ENCODE measurements at regions not wholly inside any gene's neighbourhood (a gene's known extent, or its start where the extent isn't known, plus 50 kb on each side); places are given as distances from the start of the nearest gene placed in this dataset.

DNA sequence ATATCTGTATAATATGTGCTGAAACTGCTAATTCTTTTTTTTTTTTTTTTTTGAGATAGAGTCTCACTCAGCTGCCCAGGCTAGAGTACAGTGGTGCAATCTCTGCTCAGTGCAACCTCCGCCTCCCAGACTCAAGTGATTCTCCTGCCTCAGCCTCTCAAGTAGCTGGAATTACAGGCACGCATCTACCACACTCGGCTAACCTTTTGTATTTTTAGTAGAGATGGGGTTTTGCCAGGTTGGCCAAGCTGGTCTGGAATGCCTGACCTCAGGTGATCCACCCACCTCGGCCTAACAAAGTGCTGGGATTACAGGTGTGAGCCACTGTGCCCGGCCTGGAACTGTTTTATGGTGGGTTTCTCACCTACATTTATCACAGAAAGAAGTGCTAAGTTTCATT is 307.8 kb upstream of the STT3B start:
- DNase-seq (ENCODE audit: low read depth) = no peak

DNA sequence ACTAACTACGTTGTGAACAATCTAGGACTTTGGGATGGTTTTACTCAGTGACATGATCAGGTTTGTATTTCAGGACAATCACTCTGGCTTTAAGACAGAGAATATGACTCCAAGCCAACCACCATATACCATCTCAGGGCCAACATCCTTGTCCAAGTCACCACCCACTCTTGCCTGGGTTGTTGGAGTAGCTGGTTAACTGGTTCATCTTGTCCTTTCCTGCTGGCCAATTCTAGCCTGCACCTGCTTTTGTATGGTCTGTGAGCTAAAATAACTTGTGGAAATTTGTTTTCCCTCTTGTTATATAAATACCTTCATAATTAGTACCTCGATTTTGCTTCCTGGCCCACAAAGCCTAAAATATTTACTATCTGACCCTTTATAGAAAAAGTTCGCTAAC is 306.8 kb upstream of the STT3B start:
- DNase-seq (ENCODE audit: low read depth) = no peak

DNA sequence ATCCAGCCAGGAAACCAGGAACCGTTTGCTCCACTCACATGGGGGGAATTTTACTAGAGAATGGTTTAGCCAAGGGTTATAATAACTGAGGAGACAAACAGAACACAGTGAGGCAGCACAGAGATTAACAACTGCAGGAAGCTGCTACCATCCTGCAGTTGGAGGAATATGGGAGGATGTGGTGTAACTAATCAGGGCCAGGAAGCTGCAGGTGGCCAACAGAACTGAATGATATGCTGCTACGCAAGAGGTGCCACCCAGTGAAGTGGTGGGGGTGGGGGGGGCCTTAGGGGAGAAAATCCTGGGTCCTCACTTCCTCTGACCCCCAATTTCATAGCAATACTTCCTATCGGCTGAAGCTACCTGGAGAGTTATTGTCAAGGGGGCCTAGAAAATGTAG is 306.4 kb upstream of the STT3B start:
- no peak for DNase-seq (ENCODE audit: low read depth)

DNA sequence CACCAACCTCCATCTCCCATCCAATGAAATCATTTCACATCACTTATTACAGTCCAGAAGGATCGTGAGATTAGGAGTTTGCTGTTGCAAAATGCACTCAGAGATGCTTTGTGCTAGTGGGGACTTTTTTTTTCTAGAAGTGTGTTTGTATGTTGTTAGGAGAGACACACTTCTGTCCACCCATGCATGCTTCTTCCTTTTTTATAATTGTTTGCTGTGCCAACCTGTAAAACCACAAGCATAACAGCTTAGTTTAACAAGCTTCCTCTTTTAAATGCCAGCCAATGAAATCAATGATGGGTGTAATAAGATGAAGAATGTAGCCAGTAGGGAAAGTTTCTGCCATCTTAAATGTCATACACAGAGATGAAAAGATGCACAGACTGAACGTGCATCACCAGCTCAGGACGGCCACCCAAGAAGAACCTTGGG is 305.6 kb upstream of the STT3B start:
- no peak for DNase-seq (ENCODE audit: low read depth)

DNA sequence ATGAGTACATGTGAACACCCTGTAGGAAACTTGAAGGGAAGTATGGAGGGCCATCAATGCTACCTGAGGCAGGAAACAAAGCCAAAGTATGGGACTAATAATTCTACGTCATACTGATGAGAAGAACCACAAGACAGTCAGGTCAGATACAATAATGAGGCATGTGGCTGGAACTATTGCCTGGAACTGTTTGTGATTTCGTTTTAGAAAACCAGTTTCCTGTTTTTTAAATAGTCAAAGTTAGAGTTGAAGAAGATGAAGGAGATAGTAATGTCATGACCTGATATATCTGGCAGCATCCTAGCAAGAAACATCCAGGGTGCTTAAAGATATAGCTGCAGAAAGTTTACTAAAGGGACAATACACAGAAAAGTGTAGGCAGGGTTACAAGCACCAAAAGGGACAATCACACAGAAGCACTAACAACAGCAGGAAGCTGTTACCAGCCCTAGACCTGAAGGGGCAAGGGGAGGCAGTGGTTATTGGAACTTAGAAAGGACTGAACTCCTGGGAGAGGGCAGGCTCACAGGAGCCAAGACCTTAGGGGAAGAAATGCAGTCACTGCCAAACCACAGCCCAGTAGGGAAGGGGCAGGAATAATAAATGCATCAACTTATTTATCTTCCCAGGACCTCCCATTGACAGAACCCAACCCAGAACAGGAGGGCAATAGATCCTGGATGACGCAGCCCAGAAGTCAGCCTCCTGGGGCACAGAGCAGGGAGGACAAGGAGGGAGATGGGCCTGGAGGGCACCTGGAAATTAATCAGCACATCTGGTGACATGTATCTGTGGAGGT is 302.1 kb upstream of the STT3B start:
- no peak for DNase-seq (ENCODE audit: low read depth)

DNA sequence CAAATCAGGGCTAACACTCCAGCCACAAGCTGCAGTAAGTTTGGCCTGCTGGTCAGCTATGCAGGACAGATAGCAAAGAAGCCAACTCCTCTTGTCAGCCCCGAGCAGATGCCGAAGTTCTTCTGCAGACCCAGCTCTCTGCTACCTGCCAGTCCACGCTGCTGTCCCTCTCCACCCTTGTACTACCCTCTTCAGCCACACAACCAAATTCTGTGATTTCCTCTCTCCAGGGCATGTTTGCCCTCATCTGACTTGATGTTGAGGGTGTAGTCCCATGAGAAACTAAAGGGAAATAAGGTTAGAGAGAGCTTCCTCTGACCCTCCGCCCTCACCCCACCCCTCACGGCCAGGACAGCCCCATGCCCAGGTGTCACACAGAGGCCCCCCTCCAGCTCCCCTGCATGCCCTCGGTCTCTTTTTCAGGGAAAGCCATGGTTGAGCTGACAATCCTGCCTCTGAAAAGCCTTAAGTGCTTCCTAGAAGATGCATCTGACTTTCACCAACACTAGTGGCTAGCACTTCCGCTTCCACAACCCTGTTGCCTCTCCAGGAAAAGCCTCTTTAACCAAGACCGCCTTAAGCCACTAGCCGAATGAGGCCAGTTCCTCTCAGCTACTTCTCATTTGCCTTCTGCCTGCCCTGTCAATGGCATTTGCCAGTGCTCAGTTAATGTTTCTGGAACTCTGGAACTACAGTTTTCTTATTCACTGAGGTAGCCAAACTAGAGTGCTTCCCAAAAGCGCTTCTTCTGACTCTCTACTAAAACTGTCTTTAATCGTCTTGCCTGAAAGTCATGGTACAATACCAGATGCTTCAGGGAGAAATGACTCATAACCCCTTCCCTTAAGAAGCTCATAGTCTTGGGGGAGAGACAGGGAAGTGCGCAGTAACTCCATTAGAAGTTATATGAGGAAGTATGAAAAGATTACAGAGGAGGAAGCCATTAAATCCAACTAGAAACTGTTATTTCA is 300.4 kb upstream of the STT3B start:
- DNase-seq (ENCODE audit: low read depth) = no peak

DNA sequence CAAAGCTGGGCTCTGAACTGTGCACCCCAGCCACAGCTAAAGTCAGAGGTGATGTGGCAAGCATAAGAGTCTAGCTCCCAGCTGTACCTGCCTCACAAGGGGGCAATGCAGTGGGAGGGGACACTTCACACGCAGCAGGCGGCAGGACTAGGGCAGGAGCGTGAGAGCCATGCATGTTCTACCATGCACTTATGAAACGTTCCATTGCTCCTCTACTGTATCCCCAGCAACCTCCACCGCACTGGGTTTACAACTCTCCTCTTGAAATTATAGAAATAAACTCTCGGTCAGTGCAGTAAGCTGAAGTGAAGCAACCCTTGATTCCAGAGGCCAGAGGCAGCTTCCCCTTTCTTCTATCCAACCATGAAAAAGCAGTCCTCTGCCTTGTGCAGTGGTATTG is 298.6 kb upstream of the STT3B start:
- DNase-seq (ENCODE audit: low read depth) = no peak

DNA sequence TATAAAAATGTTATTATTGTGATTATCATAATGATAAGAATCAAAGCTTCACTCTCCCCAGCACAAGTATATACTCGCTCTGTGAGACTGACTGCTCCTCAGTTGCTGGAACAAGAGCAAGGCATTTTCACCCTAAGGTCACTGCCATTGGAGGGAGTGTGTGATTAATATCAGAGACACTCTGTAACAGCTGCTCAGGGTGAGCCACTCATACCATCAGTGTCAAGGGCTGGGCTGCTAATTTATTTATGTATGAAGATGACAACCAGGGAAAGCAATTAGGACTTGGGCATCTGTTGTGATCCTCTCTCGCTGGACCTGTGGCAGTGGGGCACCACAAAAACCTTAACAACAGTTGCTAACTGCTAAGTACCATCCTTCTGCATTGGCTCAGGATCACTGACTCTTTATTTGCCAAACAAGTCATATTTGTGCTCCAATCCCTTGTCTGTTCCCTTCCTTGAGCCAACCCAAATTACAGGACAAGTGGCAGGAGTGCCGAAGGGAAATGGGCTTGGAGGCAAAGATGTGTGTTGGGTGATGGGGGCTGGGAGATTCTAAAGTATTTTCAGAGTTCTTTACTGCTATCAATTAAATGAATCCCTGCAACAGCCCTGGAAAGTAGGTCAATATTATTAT is 297.5 kb upstream of the STT3B start:
- no peak for DNase-seq (ENCODE audit: low read depth)

DNA sequence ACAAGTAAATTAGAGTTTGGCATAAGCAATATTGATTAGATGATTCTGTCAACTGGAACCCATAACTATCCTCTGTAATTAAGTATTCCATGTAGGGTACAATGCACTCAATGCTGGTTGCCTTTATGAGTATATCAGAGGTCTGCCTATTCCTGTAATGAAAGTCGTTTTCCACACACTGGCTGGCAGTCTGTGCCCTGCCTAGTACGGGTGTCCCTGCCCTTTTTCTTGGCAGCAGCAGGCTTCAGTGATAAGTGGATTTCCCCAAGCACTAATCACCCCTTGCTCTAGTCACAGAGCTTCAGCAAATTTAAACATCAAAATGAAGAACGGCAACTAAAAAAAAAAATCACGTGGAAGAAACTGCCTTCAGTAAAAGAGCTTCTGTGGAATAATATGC is 294.8 kb upstream of the STT3B start:
- no peak for DNase-seq (ENCODE audit: low read depth)

DNA sequence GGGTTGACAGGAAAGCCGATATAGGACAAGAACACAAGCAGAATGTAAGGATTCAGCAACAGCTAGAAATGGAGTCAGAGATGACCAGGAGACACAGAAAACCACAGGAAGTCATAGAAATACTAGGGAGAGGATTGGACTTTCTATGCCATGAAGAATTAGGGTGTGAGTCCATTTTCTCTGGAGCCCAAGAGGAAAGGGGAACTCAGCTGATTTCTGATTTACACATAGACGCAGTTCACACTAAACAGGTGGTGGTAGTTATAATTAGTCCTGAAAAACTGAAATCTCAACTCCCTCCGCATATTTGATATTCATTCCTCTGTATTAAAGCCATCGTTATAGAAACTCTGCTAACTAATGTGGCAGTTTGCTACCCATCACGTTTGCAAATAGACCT is 292.7 kb upstream of the STT3B start:
- no peak for DNase-seq (ENCODE audit: low read depth)

DNA sequence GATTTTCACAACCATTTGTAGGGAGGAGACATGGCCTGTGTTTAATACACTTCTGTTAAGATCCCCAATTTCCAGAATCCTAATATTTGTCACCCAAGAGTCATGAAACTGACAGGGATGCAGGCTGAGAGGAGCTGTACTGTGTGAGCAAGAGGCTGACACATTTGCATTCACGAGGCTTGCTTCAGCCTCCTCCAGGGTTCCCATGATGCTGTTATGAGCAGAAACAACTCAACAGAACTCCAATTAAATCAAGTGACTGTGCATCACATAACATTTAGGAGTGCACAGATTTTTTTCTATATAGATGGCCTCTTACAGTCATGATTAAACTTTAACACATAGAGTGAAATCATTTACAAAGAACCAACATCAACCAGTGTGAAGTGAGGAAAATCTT is 292.3 kb upstream of the STT3B start:
- no peak for DNase-seq (ENCODE audit: low read depth)

DNA sequence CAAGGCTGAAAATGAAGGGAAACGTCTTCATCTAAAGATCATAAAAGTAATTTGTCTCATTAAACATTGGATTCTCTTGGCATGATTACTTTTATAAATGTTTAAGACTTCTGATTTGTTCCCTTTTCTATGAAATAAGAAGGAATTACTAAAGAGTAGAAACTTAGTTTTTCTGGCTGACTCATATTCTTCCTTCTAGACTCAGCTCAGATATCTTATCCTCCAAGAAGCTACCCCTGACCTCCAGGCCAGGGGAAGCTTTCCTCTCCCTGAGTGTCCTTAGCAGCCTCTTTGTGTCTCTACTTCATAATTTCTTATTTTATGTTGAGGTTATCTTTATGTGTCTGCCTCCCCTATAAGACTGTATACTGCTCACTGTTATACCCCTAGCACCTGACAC is 291.9 kb upstream of the STT3B start:
- DNase-seq (ENCODE audit: low read depth) = no peak

DNA sequence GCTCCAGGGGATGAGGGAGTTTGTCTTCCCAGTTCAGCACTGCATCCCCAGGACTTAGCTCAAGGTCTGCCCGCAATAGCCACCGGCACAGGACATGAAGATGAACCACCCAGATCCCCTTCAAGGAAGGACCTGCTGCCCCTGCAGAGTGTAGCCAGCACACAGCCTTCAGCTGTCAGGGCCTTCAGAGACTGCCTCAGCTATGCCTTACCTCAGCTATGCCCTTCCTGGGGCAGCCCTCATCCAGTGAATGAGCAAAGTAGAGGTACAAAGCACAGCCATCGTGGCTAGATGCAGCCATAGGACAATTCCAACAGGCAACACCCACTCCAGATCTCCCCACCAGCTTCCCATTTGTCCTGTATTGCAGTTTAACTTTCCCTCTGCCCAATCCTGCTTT is 291.2 kb upstream of the STT3B start:
- DNase-seq (ENCODE audit: low read depth) = no peak

DNA sequence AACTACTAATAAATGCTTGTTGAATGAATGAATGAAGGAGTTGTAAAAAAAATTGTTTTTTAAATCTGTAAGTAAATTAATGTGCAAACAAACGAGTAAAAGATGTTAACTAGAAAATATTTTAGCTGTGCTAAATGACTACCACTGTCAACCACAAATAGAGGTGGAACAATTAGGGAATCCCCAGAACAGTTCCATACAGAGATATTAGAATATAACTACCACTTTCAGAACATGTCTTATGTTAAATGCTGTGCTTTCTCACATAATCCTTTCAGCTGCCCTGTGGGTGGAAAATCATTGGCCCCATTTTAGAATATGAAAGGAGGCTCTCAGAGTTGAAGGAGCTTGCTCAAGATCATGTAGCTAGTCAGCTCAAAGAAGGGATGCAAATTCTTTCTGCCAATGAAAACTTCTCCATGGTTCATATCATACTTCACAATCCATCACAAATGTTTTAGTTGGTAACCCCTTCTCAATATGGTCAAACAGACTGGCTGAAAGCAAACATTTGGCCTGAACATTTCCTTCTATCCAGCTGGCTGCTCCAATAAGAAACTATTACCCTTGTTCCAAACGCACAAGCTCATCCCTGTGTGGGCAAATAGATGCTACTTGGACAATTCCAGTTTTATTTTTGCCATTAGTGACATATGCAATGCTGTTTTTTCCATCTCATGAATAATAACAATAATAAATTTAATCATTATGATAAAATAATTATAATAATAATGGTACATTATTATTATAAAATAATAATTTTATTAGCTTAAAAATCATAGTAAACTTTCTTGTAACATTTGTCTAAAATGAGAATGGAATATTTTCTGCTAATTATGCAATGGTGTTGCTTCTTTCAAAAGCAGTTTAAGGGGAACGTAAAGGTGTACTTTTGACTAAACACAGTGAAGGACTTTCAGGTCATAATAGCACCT is 290.4 kb upstream of the STT3B start:
- DNase-seq (ENCODE audit: low read depth) = no peak

DNA sequence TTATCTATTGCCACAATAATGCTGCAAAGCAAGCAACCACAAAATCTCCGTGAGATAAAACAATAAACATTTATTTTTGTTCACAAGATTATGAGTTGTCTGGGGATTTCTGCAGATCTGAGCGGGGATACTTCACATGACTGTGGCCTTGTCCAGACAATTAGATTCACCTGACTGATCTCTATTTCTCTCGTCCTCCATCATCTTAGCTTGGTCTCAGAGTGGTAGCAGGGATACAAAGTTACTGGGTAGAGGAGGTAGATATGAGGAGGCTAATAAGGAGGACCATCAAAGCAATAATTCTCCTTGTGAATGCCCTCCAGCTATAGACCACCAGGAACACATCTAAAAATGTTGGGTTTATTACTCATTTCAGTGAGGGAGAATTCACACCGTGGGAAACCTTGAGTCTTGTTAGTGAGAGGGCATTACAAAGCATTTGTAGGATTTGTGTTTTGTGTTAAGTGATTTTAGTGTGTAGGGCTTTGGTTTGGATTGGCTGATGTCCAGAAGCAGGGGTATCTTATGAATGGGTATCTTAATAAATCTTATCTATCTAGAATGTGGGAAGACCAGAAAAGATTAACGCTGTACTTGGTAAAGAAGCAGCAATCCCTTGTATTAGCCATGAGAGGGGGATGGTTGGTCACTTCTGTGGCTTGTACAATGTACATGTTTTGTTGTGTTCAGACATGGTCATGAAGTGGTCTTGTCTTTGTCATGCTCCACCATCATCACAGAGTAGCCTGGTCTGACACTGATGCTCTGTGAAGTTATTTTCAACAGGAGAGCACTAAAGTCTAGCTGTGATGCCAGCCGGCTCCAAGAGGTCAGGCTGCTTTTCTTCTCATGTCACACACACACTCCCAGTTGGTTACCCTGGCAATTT is 287.6 kb upstream of the STT3B start:
- DNase-seq (ENCODE audit: low read depth) = no peak

DNA sequence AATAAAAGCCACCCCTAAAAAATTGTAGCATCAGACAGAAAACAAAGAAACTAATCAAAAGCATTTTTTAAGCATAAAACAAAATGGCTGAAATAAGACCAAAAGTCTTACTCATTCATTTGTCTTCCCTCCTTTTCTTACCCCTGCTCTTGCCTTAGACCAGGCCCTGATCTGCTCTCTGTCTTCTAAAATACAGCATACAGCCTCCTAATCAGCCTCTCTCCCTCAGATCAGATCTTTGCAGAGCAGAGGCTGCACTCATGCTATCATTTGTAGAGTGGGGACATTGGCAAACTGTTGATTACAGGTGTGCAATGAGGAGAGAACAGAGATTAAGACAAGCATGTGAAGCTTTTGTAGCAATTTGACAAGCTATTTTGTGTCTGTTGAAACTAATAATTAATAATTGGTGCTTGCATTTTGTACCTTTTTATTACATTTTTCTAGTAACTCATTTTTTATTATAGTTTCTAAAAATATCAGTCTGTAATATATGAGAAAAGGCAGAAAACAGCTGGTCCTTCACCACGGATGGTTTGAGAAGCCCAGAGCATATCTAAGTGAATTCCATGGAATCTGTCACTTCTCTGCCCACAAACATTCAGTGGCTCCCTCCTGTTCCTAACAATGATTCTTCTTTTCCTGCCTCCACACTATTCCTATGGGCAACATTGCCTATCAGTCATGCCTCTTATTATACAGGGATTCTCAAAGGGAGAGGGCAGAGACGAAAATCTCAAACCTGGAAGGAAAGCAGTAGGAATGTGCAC is 286.2 kb upstream of the STT3B start:
- no peak for DNase-seq (ENCODE audit: low read depth)

DNA sequence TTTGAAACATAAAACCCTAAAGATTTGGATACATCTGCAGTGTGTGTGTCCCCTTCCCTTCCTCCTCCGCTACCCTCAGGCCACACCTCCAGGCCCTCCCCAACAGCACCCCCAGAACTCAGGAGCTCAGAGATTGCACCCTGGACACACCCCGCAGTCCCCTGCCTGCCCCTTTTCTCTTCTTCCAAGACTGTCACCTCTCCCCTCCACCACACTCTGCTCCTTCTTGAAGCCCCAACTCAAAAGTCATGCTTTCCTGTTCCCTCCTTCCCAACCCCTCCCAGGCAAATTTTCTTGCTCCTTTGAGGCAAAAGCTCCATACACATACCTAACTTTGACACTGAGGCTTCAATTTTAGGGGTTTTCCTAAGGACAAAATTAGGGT is 285.7 kb upstream of the STT3B start:
- no peak for DNase-seq (ENCODE audit: low read depth)

DNA sequence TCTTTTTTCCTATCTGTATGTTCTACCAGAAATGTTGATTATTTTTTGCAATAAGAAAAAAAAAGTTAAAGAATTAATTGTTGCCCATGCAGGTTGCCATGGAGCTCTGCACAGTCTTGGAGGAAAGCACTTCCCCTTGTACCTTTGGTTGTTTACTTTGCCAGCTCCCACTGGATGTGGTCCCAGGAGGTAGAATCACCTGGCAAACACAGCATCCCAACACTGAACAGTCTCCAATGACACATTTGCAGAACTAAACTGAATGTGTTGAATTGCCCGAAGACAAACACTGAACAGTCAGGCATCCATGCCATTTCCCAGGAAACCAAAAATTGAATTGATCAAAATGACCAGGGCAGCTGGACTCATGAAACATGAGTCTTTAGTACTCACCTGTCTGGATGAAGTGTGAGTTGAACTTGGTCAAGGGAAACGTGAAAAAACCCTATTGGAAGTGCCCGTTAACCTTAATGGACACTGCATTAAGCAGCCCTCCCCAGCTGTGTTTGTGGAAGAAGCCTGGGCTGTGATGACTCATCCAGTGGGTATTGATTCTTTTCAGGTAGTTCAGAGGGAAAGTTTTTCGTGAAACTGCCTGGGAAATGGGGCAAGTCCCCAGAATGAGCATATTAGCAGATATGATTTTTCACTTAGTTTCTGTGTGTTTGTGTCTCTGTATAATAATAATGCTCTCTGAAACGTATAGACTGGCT is 284.7 kb upstream of the STT3B start:
- no peak for DNase-seq (ENCODE audit: low read depth)

DNA sequence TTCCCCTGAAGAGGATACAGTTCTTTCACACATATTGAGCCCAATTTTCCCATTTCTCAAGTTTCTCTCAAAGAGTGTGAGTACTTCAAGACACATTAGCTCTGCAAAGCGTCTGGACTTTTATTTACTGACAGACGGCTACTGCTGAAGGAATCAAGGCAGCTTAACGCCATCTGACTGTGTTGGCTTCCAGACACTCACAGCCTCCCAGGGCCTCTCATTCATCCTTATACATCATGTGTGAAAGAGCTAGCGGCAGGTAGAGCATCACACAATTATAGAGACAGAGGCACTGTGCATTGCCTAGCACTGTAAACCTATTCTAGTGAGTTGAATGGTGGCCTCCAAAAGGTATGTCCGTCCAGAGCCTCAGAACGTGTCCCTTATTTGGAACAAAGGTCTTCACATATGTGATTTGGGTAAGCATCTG is 284.1 kb upstream of the STT3B start:
- DNase-seq (ENCODE audit: low read depth) = no peak

Measured in stimulated activated CD8-positive, alpha-beta memory T cell treated with anti-CD3 and anti-CD28 coated beads, Interleukin-7, amount 100 ng/mL, for 24 hours (primary cell).